ENCODE measurements at regions not wholly inside any gene's neighbourhood (a gene's known extent, or its start where the extent isn't known, plus 50 kb on each side); places are given as distances from the start of the nearest gene placed in this dataset.

GRCh38 chr5:33088176-33088575, 352.6 kb upstream of the TARS1 start:
- DNase-seq (ENCODE audit: extremely low read depth in 1 of 4, low spot score in 3 of 4) = no peak
- Histone ChIP-seq H3K4me2 (ENCODE audit: insufficient read depth, low read length) (no peak overlapping the region), H3K27me3 (ENCODE audit: control insufficient read depth in 2 of 2, insufficient read depth in 2 of 2, low read length in 2 of 2) (no peaks in the 10 kb centered on the region), H4K20me1 (replicated peaks; ENCODE audit: control insufficient read depth, insufficient read depth, low read length) (no peaks in the 10 kb centered on the region), H3K4me3 (no peak overlapping the region), H3K9me3 (replicated peaks; ENCODE audit: control insufficient read depth, insufficient read depth, low read depth, low read length) (peaks cover 2% of the 10 kb centered on the region; the same call in 1 of the 2 replicates), H3K27ac (ENCODE audit: extremely low read depth, low read depth, low read length) (no peak overlapping the region), H3K79me2 (ENCODE audit: control insufficient read depth, insufficient read depth, low read length) (no peaks in the 10 kb centered on the region), H2AFZ (ENCODE audit: low read depth, low read length) (no peak overlapping the region), H3K4me1 (replicated peaks in 1 of 2; ENCODE audit: control insufficient read depth in 2 of 2, insufficient read depth in 2 of 2, low read length in 2 of 2) (no peaks in the 10 kb centered on the region), H3K9me1 (ENCODE audit: control insufficient read depth, insufficient read depth, low read length) (no peaks in the 10 kb centered on the region), H3K9ac (ENCODE audit: insufficient read depth in 1 of 2, low read depth in 2 of 2, low read length in 2 of 2) (no peak overlapping the region), H3K36me3 (ENCODE audit: control insufficient read depth, insufficient read depth, low read length) (no peaks in the 10 kb centered on the region)
- no peak for TF ChIP-seq POLR2AphosphoS5 (IDR thresholded peaks at IDR 0.05; ENCODE audit: control insufficient read depth, insufficient read depth, low read depth, low read length)
- TF ChIP-seq EHMT2 (IDR thresholded peaks at IDR 0.05) = no peak
- TF ChIP-seq SOX6 (IDR thresholded peaks at IDR 0.05) = no peak
- TF ChIP-seq ZNF124 (CRISPR knock-in tag; IDR thresholded peaks at IDR 0.05) = no peak
- no peak for TF ChIP-seq GTF2E2 (tag; IDR thresholded peaks at IDR 0.05)
- no peak for TF ChIP-seq HCFC1 (IDR thresholded peaks at IDR 0.05; ENCODE audit: low read depth, low read length)
- no peak for TF ChIP-seq SRSF3 (IDR thresholded peaks at IDR 0.05; ENCODE audit: insufficient read depth, low read length)
- no peak for TF ChIP-seq GTF2A2 (tag; IDR thresholded peaks at IDR 0.05)
- TF ChIP-seq ZNF316 (IDR thresholded peaks at IDR 0.05) = no peak
- no peak for TF ChIP-seq THAP12 (CRISPR knock-in tag; IDR thresholded peaks at IDR 0.05)
- no peak for TF ChIP-seq NFXL1 (CRISPR knock-in tag; IDR thresholded peaks at IDR 0.05)
- no peak for TF ChIP-seq SRSF9 (IDR thresholded peaks at IDR 0.05; ENCODE audit: borderline replicate concordance, low read depth, low read length)
- FAIRE-seq = no peak
- WGBS (ENCODE audit: insufficient coverage, low coverage, missing lambda C conversion rate) = 3% methylated on average over 2 of the region's 2 CpGs
- ChIA-PET CTCF (ENCODE audit: low intra/inter-chr PET ratio) (no interaction called here), POLR2A (no interaction called here)
- in situ Hi-C loops (cut with MboI) (no loop called here), intact Hi-C loops (cut with micrococcal nuclease) (no loop called here)
- BruUV-seq (replicated peaks) = no TSS peak
- no peak for ATAC-seq
